Smooth muscle cell (in vitro differentiated cells): ENCODE measurements at regions not wholly inside any gene's neighbourhood (a gene's known extent, or its start where the extent isn't known, plus 50 kb on each side); places are given as distances from the start of the nearest gene placed in this dataset.

Experiments
- DNase-seq: peaks from one replicate; lab custom pipeline; 2025; ENCODE audit not compliant: unreplicated experiment; lab: John Stamatoyannopoulos, UW
- H2AFZ ChIP-seq: fragments of 200-600 bp; sonication (generic); 2 replicates; pipeline ENCODE4 v1.6.0; 2016; ENCODE audit warnings: antibody characterized with exemption, low read depth, mild to moderate bottlenecking
- H3F3A ChIP-seq: fragments of 200-600 bp; sonication (generic); 2 replicates; pipeline ENCODE4 v1.6.0; 2017; ENCODE audit warnings: antibody characterized with exemption, low read depth
- H3K27ac ChIP-seq: fragments of 200-600 bp; sonication (generic); 2 replicates; pipeline ENCODE4 v1.5.1; 2016; ENCODE audit warnings: low read depth, mild to moderate bottlenecking
- H3K27me3 ChIP-seq: fragments of 200-600 bp; sonication (generic); 2 replicates; pipeline ENCODE4 v1.6.1; 2016; ENCODE audit warnings: low read depth, mild to moderate bottlenecking
- H3K36me3 ChIP-seq: fragments of 200-600 bp; sonication (generic); 2 replicates; pipeline ENCODE4 v1.5.1; 2016; ENCODE audit warnings: low read depth
- H3K4me1 ChIP-seq: fragments of 200-600 bp; sonication (generic); 2 replicates; pipeline ENCODE4 v1.5.1; 2016; ENCODE audit warnings: low read depth
- H3K4me2 ChIP-seq: fragments of 200-600 bp; sonication (generic); 2 replicates; pipeline ENCODE4 v1.6.0; 2016; ENCODE audit warnings: mild to moderate bottlenecking
- H3K4me3 ChIP-seq: fragments of 200-600 bp; sonication (generic); 2 replicates; pipeline ENCODE4 v1.5.1; 2016; ENCODE audit warnings: mild to moderate bottlenecking
- H3K79me2 ChIP-seq: fragments of 200-600 bp; sonication (generic); 2 replicates; pipeline ENCODE4 v1.6.0; 2016; ENCODE audit warnings: low read depth, mild to moderate bottlenecking
- H3K9ac ChIP-seq: fragments of 200-600 bp; sonication (generic); 2 replicates; pipeline ENCODE4 v1.6.0; 2016; ENCODE audit warnings: low read depth
- H3K9me3 ChIP-seq: fragments of 200-600 bp; sonication (generic); replicated peaks from 2 replicates; pipeline ENCODE4 v1.5.1; 2016; ENCODE audit warnings: low read depth
- H4K20me1 ChIP-seq: fragments of 200-600 bp; sonication (generic); 2 replicates; pipeline ENCODE4 v1.6.0; 2016; ENCODE audit warnings: low read depth
- CTCF ChIP-seq: fragments of 200-600 bp; sonication (generic); IDR thresholded peaks from 2 replicates; pipeline ENCODE4 v1.5.1; 2017; ENCODE audit warnings: borderline replicate concordance, mild to moderate bottlenecking, antibody characterized with exemption; ENCODE audit not compliant: insufficient read depth, poor library complexity, severe bottlenecking
- WGBS: methylation state at CpG from one replicate; pipeline ENCODE4 v1.1.7; 2016; ENCODE audit warnings: low lambda C conversion rate; 5-methylcytosine and 5-hydroxymethylcytosine counted together

DNA sequence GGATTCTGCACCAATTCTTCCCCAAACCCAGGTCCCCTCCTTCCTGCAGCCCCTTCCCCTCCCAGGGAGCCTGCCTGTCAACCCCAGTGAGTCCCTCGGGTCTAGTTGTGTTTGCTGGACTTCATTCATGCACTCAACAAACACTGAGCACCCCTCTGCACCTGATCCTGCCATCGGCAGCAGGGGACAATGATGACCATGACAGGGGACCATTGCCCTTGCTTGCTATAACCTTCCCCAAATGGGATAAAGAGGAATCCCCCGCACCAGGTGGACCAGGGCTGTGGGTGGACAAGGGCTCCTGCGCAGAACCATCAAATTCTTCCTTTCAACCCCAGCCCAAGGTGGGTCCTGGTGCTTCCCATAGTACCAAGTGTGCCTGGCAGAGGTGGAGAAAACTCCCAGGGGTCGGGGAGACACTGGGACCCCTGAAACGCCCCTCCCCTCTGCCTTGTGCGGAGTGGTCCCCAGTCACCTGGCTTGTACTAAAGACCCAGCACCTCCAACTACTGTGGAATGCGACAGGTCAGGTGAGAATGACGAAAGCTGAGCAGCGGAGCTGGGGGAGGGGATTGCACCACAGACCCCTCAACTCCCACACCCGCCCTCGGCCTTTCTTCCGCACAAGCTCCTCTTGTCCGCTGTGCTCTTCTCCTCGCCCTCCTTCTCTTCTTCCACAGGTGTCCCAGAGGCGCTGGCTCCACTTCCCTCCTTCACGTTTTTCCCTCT, 119.9 kb upstream of the ZNF217 start:
- no peaks in the 10 kb centered on the region for H3K4me1 ChIP-seq
- no peak overlapping the region for H2AFZ ChIP-seq
- H3K79me2 ChIP-seq, result no peaks in the 10 kb centered on the region
- no peak overlapping the region for H3K27ac ChIP-seq
- no peak for DNase-seq
- no peaks in the 10 kb centered on the region for H3K9me3 ChIP-seq
- no peaks in the 10 kb centered on the region for H4K20me1 ChIP-seq
- H3K9ac ChIP-seq, result no peak overlapping the region
- 92% methylated on average over 16 of the region's 17 CpGs for WGBS
- no peak for TF ChIP-seq CTCF
- no peaks in the 10 kb centered on the region for H3K27me3 ChIP-seq
- H3K4me2 ChIP-seq, result no peak overlapping the region
- H3K36me3 ChIP-seq, result no peaks in the 10 kb centered on the region
- H3F3A ChIP-seq, result peaks cover 6% of the 10 kb centered on the region
- no peak overlapping the region for H3K4me3 ChIP-seq

- Histone ChIP-seq H3K4me1 (peaks cover 9% of the 10 kb centered on the region), H3K79me2 (no peaks in the 10 kb centered on the region), H3K4me2 (no peak overlapping the region), H3K9me3 (no peaks in the 10 kb centered on the region), H4K20me1 (no peaks in the 10 kb centered on the region), H3K4me3 (no peak overlapping the region), H2AFZ (no peak overlapping the region), H3K36me3 (no peaks in the 10 kb centered on the region), H3K27me3 (no peaks in the 10 kb centered on the region), H3K27ac (no peak overlapping the region), H3K9ac (no peak overlapping the region), H3F3A (peaks cover 15% of the 10 kb centered on the region)
- WGBS, result 83% methylated on average over 17 of the region's 17 CpGs
- no peak for TF ChIP-seq CTCF
- no peak for DNase-seq
These were observed 118.8 kb upstream of the ZNF217 start for GRCh38 chr20:53712212-53712977.

DNA sequence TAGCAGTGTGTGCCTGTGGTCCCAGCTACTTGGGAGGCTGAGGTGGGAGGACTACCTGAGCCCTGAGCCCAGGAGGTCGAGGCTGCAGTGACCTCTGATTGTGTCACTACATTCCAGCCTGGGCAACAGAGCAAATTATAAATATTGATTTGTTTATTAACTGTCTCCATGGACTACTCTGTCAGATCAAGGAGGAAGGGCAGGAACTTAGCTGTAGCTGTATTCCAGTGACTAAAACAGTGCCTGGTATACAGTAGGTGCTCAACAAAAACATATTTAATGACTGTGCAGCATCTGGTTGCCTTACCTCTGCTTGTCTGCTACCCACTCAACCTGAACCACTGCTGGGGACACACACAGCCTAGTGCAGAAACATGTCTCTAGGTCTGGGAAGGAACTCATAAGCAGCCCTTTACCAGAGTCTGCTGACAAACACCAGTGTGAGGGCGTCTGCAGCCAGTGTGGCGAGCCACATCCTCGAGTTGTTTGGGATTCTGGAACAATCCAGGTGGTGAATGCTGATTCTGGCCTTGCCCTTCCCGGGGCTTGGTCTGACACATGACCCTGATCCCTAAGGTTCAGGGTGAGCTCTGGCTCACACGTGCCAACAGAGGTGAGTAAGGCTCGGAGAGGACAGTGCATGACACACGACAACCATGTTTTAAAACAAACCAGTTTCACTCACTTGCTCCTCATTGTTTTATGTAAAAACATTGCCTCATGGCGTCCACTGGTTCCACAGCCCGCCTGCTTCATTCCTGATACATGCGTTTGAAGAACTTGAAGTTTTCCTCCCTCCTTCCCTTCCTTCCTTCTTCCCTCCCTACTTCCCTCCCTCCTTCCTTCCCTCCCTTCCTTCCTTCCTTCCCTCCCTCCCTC, 117.9 kb upstream of the ZNF217 start:
- Histone ChIP-seq H3K36me3 (no peaks in the 10 kb centered on the region), H3K27me3 (no peaks in the 10 kb centered on the region), H2AFZ (no peak overlapping the region), H3K4me3 (no peak overlapping the region), H4K20me1 (no peaks in the 10 kb centered on the region), H3K4me2 (no peak overlapping the region), H3K79me2 (no peaks in the 10 kb centered on the region), H3F3A (peaks cover 23% of the 10 kb centered on the region), H3K9me3 (no peaks in the 10 kb centered on the region), H3K4me1 (peaks cover 17% of the 10 kb centered on the region), H3K9ac (no peak overlapping the region), H3K27ac (no peak overlapping the region)
- 70% methylated on average over 11 of the region's 11 CpGs for WGBS
- no peak for DNase-seq
- TF ChIP-seq CTCF, result no peak
